Mesodermal cell (in vitro differentiated cells): ENCODE measurements at regions not wholly inside any gene's neighbourhood (a gene's known extent, or its start where the extent isn't known, plus 50 kb on each side); places are given as distances from the start of the nearest gene placed in this dataset.

ENCODE experiments used
- H3K27ac ChIP-seq: 2 replicates; pipeline ENCODE4 v1.7.0; 2013; ENCODE audit warnings: mild to moderate bottlenecking, low read depth, low read length, moderate library complexity; ENCODE audit not compliant: severe bottlenecking
- H3K36me3 ChIP-seq: 2 replicates; pipeline ENCODE4 v1.7.1; 2013; ENCODE audit warnings: mild to moderate bottlenecking, low read length, moderate library complexity; ENCODE audit not compliant: control insufficient read depth, insufficient read depth
- H3K4me1 ChIP-seq: one replicate; pipeline ENCODE4 v1.7.1; 2013; ENCODE audit warnings: mild to moderate bottlenecking, low read length; ENCODE audit not compliant: insufficient read depth, control insufficient read depth, poor library complexity, severe bottlenecking
- H3K4me3 ChIP-seq: 2 replicates; pipeline ENCODE4 v1.7.0; 2013; ENCODE audit warnings: low read length, control low read depth, mild to moderate bottlenecking; ENCODE audit not compliant: insufficient read depth, poor library complexity, severe bottlenecking; ENCODE audit errors: extremely low read depth
- H3K9me3 ChIP-seq: 2 replicates; pipeline ENCODE4 v1.7.1; 2013; ENCODE audit warnings: mild to moderate bottlenecking, low read length, moderate library complexity; ENCODE audit not compliant: control insufficient read depth
- WGBS, 2 experiments: methylation state at CpG; one replicate each; pipeline ENCODE4 v1.1.5; 2013; ENCODE audit warnings: missing lambda C conversion rate in 2 of 2; ENCODE audit not compliant: insufficient coverage in 2 of 2; 5-methylcytosine and 5-hydroxymethylcytosine counted together

GRCh38 chr6:85168146-85168545, 281.7 kb upstream of the NT5E start:
- WGBS, 2 experiments: 67% methylated on average over 2 of the region's 2 CpGs; no CpG with 5 or more reads in 1 of the 2 experiments
- H3K4me3 ChIP-seq: no peak overlapping the region
- no peaks in the 10 kb centered on the region for H3K4me1 ChIP-seq
- no peak overlapping the region for H3K27ac ChIP-seq
- H3K36me3 ChIP-seq: no peaks in the 10 kb centered on the region
- no peaks in the 10 kb centered on the region for H3K9me3 ChIP-seq

- H3K36me3 ChIP-seq: no peaks in the 10 kb centered on the region
- WGBS, 2 experiments: no CpG with 5 or more reads among the region's 3 CpGs
- H3K4me1 ChIP-seq: no peaks in the 10 kb centered on the region
- H3K9me3 ChIP-seq: no peaks in the 10 kb centered on the region
- no peak overlapping the region for H3K4me3 ChIP-seq
- H3K27ac ChIP-seq: no peak overlapping the region
Measured at GRCh38 chr6:85166114-85166741, 283.7 kb upstream of the NT5E start.

- H3K4me3 ChIP-seq: no peak overlapping the region
- H3K27ac ChIP-seq: no peak overlapping the region
- H3K4me1 ChIP-seq: no peaks in the 10 kb centered on the region
- no peaks in the 10 kb centered on the region for H3K9me3 ChIP-seq
- 93 to 98% methylated on average over 3 to 5 of the region's 7 CpGs for WGBS, 2 experiments
- H3K36me3 ChIP-seq: no peaks in the 10 kb centered on the region
Measured at GRCh38 chr6:85163156-85164080, 286.5 kb upstream of the NT5E start.

GRCh38 chr6:85157311-85157710, 292.6 kb upstream of the NT5E start:
- Histone ChIP-seq H3K27ac (no peak overlapping the region), H3K4me3 (no peak overlapping the region), H3K4me1 (no peaks in the 10 kb centered on the region), H3K9me3 (no peaks in the 10 kb centered on the region), H3K36me3 (no peaks in the 10 kb centered on the region)
- WGBS, 2 experiments: 60 to 80% methylated on average over 1 of the region's 2 CpGs

GRCh38 chr6:85143676-85144075, 306.2 kb upstream of the NT5E start:
- H3K9me3 ChIP-seq: no peaks in the 10 kb centered on the region
- 80% methylated on average over 1 of the region's 2 CpGs; no CpG with 5 or more reads in 1 of the 2 experiments for WGBS, 2 experiments
- H3K4me3 ChIP-seq: no peak overlapping the region
- H3K36me3 ChIP-seq: no peaks in the 10 kb centered on the region
- H3K4me1 ChIP-seq: no peaks in the 10 kb centered on the region
- H3K27ac ChIP-seq: no peak overlapping the region

- Histone ChIP-seq H3K4me3 (no peak overlapping the region), H3K9me3 (no peaks in the 10 kb centered on the region), H3K27ac (no peak overlapping the region), H3K36me3 (no peaks in the 10 kb centered on the region), H3K4me1 (no peaks in the 10 kb centered on the region)
- no CpG with 5 or more reads among the region's 1 CpG for WGBS, 2 experiments
Measured at GRCh38 chr6:85137865-85138264, 312.0 kb upstream of the NT5E start.

GRCh38 chr6:85136310-85136709, 313.6 kb upstream of the NT5E start:
- no peaks in the 10 kb centered on the region for H3K4me1 ChIP-seq
- H3K4me3 ChIP-seq: no peak overlapping the region
- WGBS, 2 experiments: 94 to 100% methylated on average over 3 of the region's 3 CpGs
- no peak overlapping the region for H3K27ac ChIP-seq
- no peaks in the 10 kb centered on the region for H3K9me3 ChIP-seq
- no peaks in the 10 kb centered on the region for H3K36me3 ChIP-seq

GRCh38 chr6:85135376-85136094, 314.3 kb upstream of the NT5E start:
- WGBS, 2 experiments: no CpG with 5 or more reads among the region's 1 CpG

GRCh38 chr6:85134172-85134571, 315.7 kb upstream of the NT5E start:
- 82 to 100% methylated on average over 2 of the region's 5 CpGs for WGBS, 2 experiments
- Histone ChIP-seq H3K4me1 (no peaks in the 10 kb centered on the region), H3K4me3 (no peak overlapping the region), H3K36me3 (no peaks in the 10 kb centered on the region), H3K9me3 (no peaks in the 10 kb centered on the region), H3K27ac (no peak overlapping the region)

More at GRCh38 chr6:85135376-85136094, 314.3 kb upstream of the NT5E start:
- Histone ChIP-seq H3K27ac (no peak overlapping the region), H3K4me3 (no peak overlapping the region), H3K36me3 (no peaks in the 10 kb centered on the region), H3K4me1 (no peaks in the 10 kb centered on the region), H3K9me3 (no peaks in the 10 kb centered on the region)

GRCh38 chr6:85132091-85132490, 317.8 kb upstream of the NT5E start:
- H3K27ac ChIP-seq: no peak overlapping the region
- H3K9me3 ChIP-seq: no peaks in the 10 kb centered on the region
- no peaks in the 10 kb centered on the region for H3K4me1 ChIP-seq
- WGBS, 2 experiments: no CpG with 5 or more reads among the region's 1 CpG
- H3K36me3 ChIP-seq: no peaks in the 10 kb centered on the region
- no peak overlapping the region for H3K4me3 ChIP-seq
